IgD-negative memory B cell (primary cell): ENCODE measurements at regions not wholly inside any gene's neighbourhood (a gene's known extent, or its start where the extent isn't known, plus 50 kb on each side); places are given as distances from the start of the nearest gene placed in this dataset.
A peak's percentile ranks its signal among the peaks of the same experiment; 100 is the strongest.
"Not testable (repeated sequence)": the region's sequence is repeated elsewhere in the genome, so short reads cannot be mapped to it uniquely, and the experiment has no call there.

ENCODE experiments used
- H3K27ac Mint-ChIP-seq, 3 donors: one replicate each; pipeline ENCODE4 v1.8.0; 2020 to 2022; ENCODE audit warnings: mild to moderate bottlenecking in 3 of 3, mixed read lengths in 3 of 3, moderate library complexity in 1 of 3
- H3K27me3 Mint-ChIP-seq: one replicate; pipeline ENCODE4 v1.8.0; 2021; ENCODE audit warnings: mixed read lengths
- H3K36me3 Mint-ChIP-seq: one replicate; pipeline ENCODE4 v1.8.0; 2020; ENCODE audit warnings: mild to moderate bottlenecking, mixed read lengths
- H3K4me1 Mint-ChIP-seq, 3 donors: one replicate each; pipeline ENCODE4 v1.8.0; 2020 to 2022; ENCODE audit warnings: mixed read lengths in 3 of 3, mild to moderate bottlenecking in 1 of 3
- H3K4me3 Mint-ChIP-seq, 4 donors: one replicate each; pipeline ENCODE4 v1.8.0; 2020 to 2022; ENCODE audit warnings: mild to moderate bottlenecking in 4 of 4, mixed read lengths in 4 of 4, moderate library complexity in 3 of 4
- H3K9me3 Mint-ChIP-seq, 3 donors: one replicate each; pipeline ENCODE4 v1.8.0; 2020 to 2021; ENCODE audit warnings: mixed read lengths in 3 of 3, mild to moderate bottlenecking in 1 of 3

- Mint-ChIP-seq H3K27me3 (peaks cover 6% of the 10 kb centered on the region), H3K4me1 (peaks cover 0 to 4% (median 3%) of the 10 kb centered on the region in 3 donors), H3K36me3 (no peaks in the 10 kb centered on the region), H3K9me3 (no peaks in the 10 kb centered on the region), H3K4me3 (no peak overlapping the region), H3K27ac (no peak overlapping the region)
These were observed 420.6 kb upstream of the SLC30A5 start for GRCh38 chr5:68673106-68673822.

DNA sequence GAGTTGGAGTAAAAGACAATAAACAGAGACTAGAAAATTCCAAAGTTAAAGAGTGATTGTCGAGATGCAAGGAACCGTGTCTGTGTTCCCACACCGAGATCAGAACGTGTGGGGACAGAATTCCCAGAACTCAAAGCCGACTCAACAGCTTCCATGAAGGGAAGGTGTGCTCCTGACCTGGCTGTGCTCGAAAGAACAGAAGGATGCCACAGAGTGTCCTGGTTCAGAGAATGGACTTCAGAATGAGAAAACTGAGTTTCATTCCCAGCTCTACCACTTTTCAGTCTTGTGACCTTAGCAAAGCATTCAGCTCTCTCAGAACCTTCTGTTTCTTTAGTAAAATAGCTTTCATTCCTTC, 420.0 kb upstream of the SLC30A5 start:
- Mint-ChIP-seq H3K4me1 (peaks cover 2 to 5% (median 3%) of the 10 kb centered on the region in 3 donors), H3K36me3 (no peaks in the 10 kb centered on the region), H3K27ac (no peak overlapping the region), H3K9me3 (no peaks in the 10 kb centered on the region), H3K27me3 (peaks cover 6% of the 10 kb centered on the region), H3K4me3 (no peak overlapping the region)

DNA sequence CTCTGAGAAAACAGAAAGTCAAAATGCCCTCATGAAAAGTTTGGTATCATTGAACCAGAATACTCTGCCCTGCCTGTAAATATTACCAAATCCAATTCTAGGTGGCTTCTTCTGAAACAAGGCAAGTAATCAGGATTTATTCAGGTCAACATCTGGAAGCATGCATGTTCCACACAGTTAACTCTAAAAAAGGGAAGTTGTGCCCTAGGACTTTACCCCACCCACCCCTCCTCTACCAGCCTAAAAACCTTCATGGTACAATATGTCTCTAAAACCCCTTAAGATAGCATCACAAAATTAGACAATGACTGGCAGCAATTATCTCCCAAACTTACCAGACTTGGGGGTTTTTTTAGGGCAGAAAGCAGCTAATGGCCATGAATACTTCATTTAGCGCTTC, 414.8 kb upstream of the SLC30A5 start:
- H3K4me1 Mint-ChIP-seq = peaks cover 7 to 10% (median 9%) of the 10 kb centered on the region in 3 donors
- no peaks in the 10 kb centered on the region for H3K9me3 Mint-ChIP-seq
- no peak overlapping the region for H3K27ac Mint-ChIP-seq
- no peak overlapping the region for H3K4me3 Mint-ChIP-seq
- no peaks in the 10 kb centered on the region for H3K36me3 Mint-ChIP-seq
- H3K27me3 Mint-ChIP-seq = peaks cover 12% of the 10 kb centered on the region

DNA sequence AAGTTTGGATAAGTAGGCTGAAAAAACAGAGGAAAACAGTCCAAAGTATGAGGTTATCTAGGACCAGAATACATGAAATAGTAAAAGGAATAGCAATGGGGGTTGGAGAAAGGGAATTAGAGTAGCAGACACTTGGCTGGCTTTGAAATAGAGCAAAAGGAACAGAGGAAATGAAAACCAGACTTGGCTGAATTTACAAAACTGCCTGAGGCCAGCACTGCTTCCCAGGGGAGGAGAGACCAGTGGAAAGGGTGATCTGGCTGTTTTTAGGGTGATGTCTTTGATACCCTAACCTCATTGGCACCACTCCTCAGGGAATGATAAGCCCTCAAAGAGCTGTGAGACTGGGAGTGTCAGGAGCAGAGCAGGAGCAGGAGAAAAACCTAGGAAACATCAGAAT, 413.4 kb upstream of the SLC30A5 start:
- H3K27me3 Mint-ChIP-seq = peaks cover 11% of the 10 kb centered on the region

DNA sequence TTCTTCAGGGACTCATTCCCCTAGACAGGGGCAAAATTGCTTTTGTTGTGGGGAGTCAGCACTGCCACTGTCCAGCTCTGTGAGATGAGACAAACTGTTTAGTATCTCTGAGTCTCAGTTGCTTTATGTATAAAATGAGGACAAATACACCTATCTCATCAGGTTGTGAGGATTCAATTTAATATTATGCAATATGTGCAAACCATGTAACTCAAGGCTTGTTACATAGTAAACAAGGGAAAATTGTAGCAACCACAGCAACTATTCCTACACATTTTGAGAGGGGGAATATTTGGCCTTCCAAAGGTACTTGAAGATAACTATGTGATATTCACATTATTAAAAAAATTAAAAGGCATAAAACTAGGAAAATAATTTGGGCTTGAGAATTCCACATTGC, 411.9 kb upstream of the SLC30A5 start:
- Mint-ChIP-seq H3K9me3 (no peaks in the 10 kb centered on the region), H3K27me3 (peaks cover 11% of the 10 kb centered on the region), H3K4me3 (no peak overlapping the region), H3K36me3 (peaks cover 2% of the 10 kb centered on the region), H3K27ac (no peak overlapping the region), H3K4me1 (peaks cover 7 to 10% (median 9%) of the 10 kb centered on the region in 3 donors)

More for the DNA sequence above, 413.4 kb upstream of the SLC30A5 start:
- peak overlapping the region in 1 of 3 donors; percentile 3 for H3K27ac Mint-ChIP-seq
- no peak overlapping the region for H3K4me3 Mint-ChIP-seq
- peaks cover 7 to 10% (median 9%) of the 10 kb centered on the region in 3 donors for H3K4me1 Mint-ChIP-seq
- H3K36me3 Mint-ChIP-seq = peaks cover 2% of the 10 kb centered on the region
- no peaks in the 10 kb centered on the region for H3K9me3 Mint-ChIP-seq

GRCh38 chr5:68682400-68683160, 411.2 kb upstream of the SLC30A5 start:
- no peak overlapping the region for H3K4me3 Mint-ChIP-seq
- H3K9me3 Mint-ChIP-seq = no peaks in the 10 kb centered on the region
- no peak overlapping the region for H3K27ac Mint-ChIP-seq
- H3K36me3 Mint-ChIP-seq = peaks cover 2% of the 10 kb centered on the region
- peaks cover 7 to 10% (median 9%) of the 10 kb centered on the region in 3 donors for H3K4me1 Mint-ChIP-seq
- peaks cover 11% of the 10 kb centered on the region for H3K27me3 Mint-ChIP-seq

DNA sequence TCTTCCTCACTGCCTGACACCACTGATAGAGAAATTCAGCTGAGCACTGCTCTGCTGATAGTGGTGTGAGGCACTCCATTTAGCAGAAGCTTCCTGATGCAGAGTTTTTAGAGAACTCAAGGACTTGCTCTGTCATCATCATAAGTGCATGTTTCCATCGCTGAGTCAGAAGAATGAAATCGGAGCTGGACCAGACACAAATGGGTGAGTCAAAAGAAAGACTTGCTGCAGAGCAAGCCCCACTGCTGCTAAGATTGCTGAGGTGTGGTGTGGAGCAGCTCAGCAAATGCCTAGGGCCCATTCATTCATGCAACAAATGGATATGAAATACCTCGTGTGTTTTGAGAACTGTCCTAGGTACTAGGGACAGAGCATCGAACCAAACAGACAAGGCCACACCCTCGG, 410.2 kb upstream of the SLC30A5 start:
- H3K4me1 Mint-ChIP-seq = peaks cover 7 to 10% (median 8%) of the 10 kb centered on the region in 3 donors
- no peak overlapping the region for H3K4me3 Mint-ChIP-seq
- peaks cover 2% of the 10 kb centered on the region for H3K36me3 Mint-ChIP-seq
- no peaks in the 10 kb centered on the region for H3K9me3 Mint-ChIP-seq
- H3K27me3 Mint-ChIP-seq = peaks cover 11% of the 10 kb centered on the region
- H3K27ac Mint-ChIP-seq = no peak overlapping the region

DNA sequence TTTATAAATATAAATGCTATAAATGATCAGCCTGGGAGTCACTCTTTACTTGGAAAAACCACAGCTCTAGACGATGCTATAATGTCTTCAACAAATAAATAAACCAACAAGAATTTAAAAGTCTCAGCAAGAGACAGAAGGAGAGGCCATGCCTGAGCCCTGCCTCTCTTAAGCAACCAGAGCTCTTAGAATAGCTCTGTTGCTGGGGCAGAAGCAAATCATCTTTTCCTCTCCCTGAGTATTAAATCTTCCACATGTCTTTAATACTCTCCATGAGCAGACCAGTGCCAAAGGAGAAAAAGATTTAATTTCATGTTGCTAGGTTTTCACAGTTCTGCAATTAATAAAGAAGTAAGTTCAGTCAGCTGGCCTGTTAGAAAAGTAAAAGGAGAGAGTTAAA, 408.0 kb upstream of the SLC30A5 start:
- peaks cover 6% of the 10 kb centered on the region for H3K27me3 Mint-ChIP-seq
- peaks cover 2% of the 10 kb centered on the region for H3K36me3 Mint-ChIP-seq
- no peak overlapping the region for H3K27ac Mint-ChIP-seq
- no peaks in the 10 kb centered on the region for H3K4me1 Mint-ChIP-seq
- peaks cover 0 to under 1% (median 0%) of the 10 kb centered on the region in 3 donors for H3K9me3 Mint-ChIP-seq
- no peak overlapping the region for H3K4me3 Mint-ChIP-seq

DNA sequence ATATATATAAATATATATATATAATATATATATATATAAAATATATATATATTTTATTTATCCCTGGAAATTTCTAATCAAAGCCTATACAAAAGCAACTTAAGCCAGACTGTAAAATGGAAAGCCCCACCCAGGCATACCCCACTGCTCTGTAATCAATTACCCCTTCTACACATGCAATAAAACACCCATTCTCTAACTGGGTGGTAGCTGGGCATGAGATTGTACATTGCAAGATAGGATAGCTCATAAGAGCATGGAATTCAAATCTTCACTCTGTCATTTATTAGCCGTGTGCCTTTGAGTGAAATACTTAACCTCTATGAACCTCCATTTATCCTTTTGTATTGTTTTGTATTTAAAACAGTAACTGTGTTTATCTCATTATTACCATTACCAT, 405.3 kb upstream of the SLC30A5 start:
- Mint-ChIP-seq H3K27me3 (peaks cover 5% of the 10 kb centered on the region), H3K4me3 (no peak overlapping the region), H3K9me3 (peaks cover 0 to 10% (median 6%) of the 10 kb centered on the region in 3 donors), H3K36me3 (peaks cover 2% of the 10 kb centered on the region), H3K27ac (no peak overlapping the region), H3K4me1 (no peaks in the 10 kb centered on the region)

DNA sequence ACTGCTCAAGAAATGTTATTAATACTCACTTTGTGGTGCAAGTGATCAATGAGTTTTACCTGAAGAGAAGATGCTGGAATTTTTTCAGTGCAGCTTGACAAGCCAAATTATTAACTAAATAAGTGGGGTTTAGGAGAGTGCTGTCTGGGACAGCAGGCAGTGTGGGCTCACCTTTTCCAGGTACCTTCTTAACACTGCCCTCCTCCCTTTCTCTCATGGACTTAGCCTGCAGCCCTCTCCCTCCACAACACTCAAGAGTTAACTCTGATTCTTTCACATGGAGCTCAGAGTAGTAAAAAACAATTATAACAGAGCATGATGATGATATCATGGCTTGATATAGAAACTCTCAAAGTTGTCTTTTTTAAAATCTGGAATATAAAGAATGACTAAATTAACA, 404.8 kb upstream of the SLC30A5 start:
- H3K9me3 Mint-ChIP-seq = peaks cover under 1 to 10% (median 6%) of the 10 kb centered on the region in 3 donors
- H3K4me1 Mint-ChIP-seq = no peaks in the 10 kb centered on the region
- H3K27me3 Mint-ChIP-seq = peaks cover 5% of the 10 kb centered on the region
- no peak overlapping the region for H3K27ac Mint-ChIP-seq
- no peak overlapping the region for H3K4me3 Mint-ChIP-seq
- H3K36me3 Mint-ChIP-seq = peaks cover 2% of the 10 kb centered on the region

DNA sequence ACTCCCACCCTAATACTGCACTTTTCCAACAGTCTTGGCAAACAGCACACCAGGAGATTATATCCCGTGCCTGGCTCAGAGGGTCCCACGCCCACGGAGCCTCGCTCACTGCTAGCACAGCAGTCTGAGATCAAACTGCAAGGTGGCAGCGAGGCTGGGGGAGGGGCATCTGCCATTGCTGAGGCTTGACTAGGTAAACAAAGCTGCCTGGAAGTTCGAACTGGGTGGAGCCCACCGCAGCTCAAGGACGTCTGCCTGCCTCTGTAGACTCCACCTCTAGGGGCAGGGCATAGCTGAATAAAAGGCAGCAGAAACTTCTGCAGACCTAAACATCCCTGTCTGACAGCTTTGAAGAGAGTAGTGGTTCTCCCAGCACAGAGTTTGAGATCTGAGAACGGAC, 401.9 kb upstream of the SLC30A5 start:
- H3K27ac Mint-ChIP-seq, H3K4me3 Mint-ChIP-seq, H3K36me3 Mint-ChIP-seq, H3K27me3 Mint-ChIP-seq, H3K9me3 Mint-ChIP-seq, H3K4me1 Mint-ChIP-seq: not testable (repeated sequence)

DNA sequence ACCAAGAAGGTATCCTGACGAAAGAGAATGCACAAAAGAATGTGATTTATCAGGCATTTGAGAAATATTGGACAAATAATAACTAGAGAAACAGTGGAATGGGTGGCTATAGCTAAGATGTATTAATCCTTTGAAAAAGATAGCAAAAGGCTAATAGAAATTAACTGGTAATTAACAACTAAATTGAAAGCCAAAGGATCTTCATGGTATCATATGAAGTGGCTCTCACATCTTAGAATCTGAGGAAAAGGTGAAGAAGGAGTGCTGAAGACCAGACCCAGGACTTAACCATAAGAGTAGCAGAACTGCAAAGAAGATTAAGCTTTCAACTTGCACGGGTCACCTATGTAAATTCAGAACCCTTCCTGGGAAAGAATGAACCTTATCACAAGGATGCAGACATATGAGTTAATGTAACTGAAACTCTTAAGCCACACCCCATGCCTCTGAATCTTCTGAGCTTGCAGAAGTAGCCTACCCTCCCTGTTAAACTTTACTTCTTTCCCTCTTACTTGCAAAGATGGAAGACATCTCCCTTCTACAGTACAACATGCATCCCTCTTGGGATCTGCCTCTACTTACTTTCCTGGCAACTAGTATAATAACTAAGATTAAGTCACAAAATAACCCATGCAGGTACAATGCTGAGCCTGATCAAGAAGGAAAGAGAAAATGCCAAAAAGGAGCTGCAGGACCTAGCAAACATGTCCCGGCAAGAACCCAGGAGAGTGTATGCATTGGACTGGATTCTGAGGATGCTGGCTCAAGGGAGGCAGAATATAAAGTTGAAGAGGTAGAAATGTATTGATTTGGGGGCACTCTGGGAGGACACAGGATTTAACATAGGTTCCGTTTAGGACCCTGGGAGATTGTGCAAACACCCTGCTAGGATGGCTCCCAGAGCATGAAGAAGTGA, 395.5 kb upstream of the SLC30A5 start:
- peaks cover 0 to 5% (median 0%) of the 10 kb centered on the region in 3 donors for H3K4me1 Mint-ChIP-seq
- peaks cover 1% of the 10 kb centered on the region for H3K27me3 Mint-ChIP-seq
- no peak overlapping the region for H3K27ac Mint-ChIP-seq
- peaks cover 2% of the 10 kb centered on the region for H3K36me3 Mint-ChIP-seq
- H3K9me3 Mint-ChIP-seq = peaks cover 2 to 7% (median 2%) of the 10 kb centered on the region in 3 donors
- H3K4me3 Mint-ChIP-seq = no peak overlapping the region

GRCh38 chr5:68699966-68700365, 393.8 kb upstream of the SLC30A5 start:
- no peak overlapping the region for H3K4me3 Mint-ChIP-seq
- H3K27me3 Mint-ChIP-seq = peaks cover 1% of the 10 kb centered on the region
- peaks cover 0 to 7% (median 2%) of the 10 kb centered on the region in 3 donors for H3K9me3 Mint-ChIP-seq
- no peak overlapping the region for H3K27ac Mint-ChIP-seq
- peaks cover 0 to 5% (median 2%) of the 10 kb centered on the region in 3 donors for H3K4me1 Mint-ChIP-seq
- H3K36me3 Mint-ChIP-seq = peaks cover 2% of the 10 kb centered on the region

GRCh38 chr5:68707575-68707974, 386.2 kb upstream of the SLC30A5 start:
- peaks cover 2% of the 10 kb centered on the region for H3K36me3 Mint-ChIP-seq
- H3K4me3 Mint-ChIP-seq = no peak overlapping the region
- H3K9me3 Mint-ChIP-seq = peaks cover 0 to 2% (median 0%) of the 10 kb centered on the region in 3 donors
- peaks cover 4% of the 10 kb centered on the region for H3K27me3 Mint-ChIP-seq
- peaks cover 21 to 27% (median 23%) of the 10 kb centered on the region in 3 donors for H3K4me1 Mint-ChIP-seq
- no peak overlapping the region for H3K27ac Mint-ChIP-seq
